22Rv1 (cell line): ENCODE measurements at regions not wholly inside any gene's neighbourhood (a gene's known extent, or its start where the extent isn't known, plus 50 kb on each side); places are given as distances from the start of the nearest gene placed in this dataset.

Experiments used
- ZFX ChIP-seq: fragments of 450-650 bp; IDR thresholded peaks from 2 replicates; pipeline ENCODE4 v1.6.1; 2017; ENCODE audit warnings: antibody characterized with exemption, borderline replicate concordance
- TF ChIP-seq, protein P1 (sequence below): fragments of 450-650 bp; IDR thresholded peaks from 2 replicates; pipeline ENCODE4 v1.5.1; 2017; ENCODE audit warnings: mild to moderate bottlenecking

DNA sequence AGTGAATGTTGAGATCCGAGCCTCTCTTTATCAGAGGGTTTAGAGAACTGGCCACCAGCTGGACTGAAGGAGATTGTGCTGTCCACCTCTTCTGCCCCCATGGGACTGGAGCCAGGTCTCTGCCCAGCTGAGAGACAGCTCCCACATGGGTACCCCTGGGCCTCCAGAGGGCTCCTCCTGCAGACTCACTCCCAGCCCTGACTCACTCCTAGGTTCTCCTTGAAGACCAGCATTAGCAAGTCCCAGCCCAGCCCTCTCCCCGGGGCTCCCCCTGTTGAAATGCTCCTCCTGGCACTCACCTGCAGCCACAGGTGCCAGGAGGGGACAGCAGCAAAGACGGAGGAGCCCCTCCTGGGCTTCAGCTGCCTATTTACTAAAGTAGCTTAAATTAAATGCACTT is 126.9 kb downstream of the CXCL12 start:
- TF ChIP-seq, protein P1, sequence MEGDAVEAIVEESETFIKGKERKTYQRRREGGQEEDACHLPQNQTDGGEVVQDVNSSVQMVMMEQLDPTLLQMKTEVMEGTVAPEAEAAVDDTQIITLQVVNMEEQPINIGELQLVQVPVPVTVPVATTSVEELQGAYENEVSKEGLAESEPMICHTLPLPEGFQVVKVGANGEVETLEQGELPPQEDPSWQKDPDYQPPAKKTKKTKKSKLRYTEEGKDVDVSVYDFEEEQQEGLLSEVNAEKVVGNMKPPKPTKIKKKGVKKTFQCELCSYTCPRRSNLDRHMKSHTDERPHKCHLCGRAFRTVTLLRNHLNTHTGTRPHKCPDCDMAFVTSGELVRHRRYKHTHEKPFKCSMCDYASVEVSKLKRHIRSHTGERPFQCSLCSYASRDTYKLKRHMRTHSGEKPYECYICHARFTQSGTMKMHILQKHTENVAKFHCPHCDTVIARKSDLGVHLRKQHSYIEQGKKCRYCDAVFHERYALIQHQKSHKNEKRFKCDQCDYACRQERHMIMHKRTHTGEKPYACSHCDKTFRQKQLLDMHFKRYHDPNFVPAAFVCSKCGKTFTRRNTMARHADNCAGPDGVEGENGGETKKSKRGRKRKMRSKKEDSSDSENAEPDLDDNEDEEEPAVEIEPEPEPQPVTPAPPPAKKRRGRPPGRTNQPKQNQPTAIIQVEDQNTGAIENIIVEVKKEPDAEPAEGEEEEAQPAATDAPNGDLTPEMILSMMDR, result no peak
- no peak for TF ChIP-seq ZFX
